ENCODE measurements at regions not wholly inside any gene's neighbourhood (a gene's known extent, or its start where the extent isn't known, plus 50 kb on each side); places are given as distances from the start of the nearest gene placed in this dataset.

- no peak for DNase-seq
Observed at GRCh38 chr19:30646806-30647205, 274.6 kb downstream of the ZNF536 start.

DNA sequence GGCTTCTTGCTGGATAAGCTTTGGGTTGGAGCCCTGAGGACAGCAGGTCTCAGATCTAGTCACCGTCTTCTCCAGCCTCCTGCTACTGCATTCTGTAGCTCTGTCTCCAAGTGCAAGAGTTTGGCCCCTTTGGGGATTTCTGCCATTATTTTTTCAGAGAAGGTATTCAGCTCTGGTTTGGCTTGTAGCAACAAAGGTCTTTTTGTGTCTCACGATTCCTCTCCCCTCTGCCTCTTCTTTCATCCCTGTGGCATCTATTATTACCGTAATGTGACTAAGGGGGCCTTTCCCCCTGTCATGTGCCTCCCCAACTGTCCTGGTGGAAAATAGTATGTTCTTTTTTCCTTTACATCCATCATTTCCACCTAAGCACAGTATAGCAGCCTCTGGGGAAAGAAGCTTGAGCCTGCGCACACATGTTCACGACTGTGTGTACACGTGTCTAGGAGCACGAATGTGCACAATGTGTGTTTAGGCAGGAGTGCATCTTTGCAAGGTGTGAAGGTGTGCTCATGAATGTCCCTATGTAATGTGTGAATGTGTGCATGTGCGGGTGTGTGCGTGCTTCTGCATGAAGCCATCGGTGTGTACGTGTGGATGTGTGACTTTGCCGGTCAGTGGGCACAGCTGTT, 273.9 kb downstream of the ZNF536 start:
- DNase-seq, result no peak

GRCh38 chr19:30640252-30640965, 268.2 kb downstream of the ZNF536 start:
- no peak for DNase-seq

- no peak for DNase-seq
Observed at GRCh38 chr19:30638889-30639288, 266.7 kb downstream of the ZNF536 start.

GRCh38 chr19:30637926-30638325, 265.7 kb downstream of the ZNF536 start:
- DNase-seq, result no peak

DNA sequence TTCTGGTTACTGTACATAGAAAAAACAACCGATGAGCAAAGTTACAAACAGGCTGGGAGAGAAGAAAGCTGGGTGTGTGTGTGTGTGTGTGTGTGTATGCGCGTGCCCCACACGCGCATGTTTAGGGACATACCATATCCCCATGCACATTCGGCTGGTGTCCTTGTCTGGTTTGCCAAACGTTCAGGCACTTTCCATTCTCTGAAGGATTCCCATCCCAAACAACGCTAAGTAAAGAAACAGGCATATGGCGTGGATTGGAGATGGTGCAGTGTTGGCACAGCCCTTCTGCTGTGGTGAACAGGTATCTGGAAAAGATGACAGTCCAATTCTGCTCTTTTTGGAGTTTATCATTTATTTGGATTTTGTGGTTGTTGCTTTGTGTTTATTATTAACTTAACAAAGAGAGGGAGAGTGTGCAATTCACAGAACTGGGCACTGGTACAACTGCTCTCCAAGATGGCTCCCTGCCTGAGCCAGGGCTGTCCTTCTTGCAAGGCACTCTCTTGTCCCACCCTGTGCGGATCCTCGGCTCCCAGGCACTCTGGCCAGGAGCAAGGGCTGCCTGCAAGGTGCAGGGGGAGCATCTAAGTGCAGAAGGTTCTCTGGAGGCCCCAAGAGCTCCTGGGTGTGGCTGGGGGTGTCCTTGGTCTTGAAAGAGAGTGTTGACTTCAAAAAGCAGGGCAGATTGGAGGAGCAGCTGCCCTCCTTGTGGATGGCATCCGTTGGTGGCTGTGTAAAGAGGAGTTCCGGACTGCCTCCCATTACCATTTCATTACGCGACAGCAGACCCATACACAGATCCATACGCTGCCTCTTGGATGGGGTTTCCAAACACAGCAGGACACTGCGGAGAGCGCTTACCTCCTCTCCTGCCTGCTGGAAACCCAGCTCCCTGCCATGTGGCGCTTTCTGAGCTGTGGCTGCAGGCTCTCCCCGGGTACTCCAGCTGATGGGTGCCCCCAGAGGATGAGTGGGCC, 263.1 kb downstream of the ZNF536 start:
- no peak for DNase-seq

GRCh38 chr19:30634131-30634830, 262.1 kb downstream of the ZNF536 start:
- DNase-seq, result no peak

- no peak for DNase-seq
Observed at GRCh38 chr19:30631033-30631370, 258.8 kb downstream of the ZNF536 start.

GRCh38 chr19:30630289-30631032, 258.3 kb downstream of the ZNF536 start:
- no peak for DNase-seq

- no peak for DNase-seq
Observed at GRCh38 chr19:30629086-30629485, 256.9 kb downstream of the ZNF536 start.

DNA sequence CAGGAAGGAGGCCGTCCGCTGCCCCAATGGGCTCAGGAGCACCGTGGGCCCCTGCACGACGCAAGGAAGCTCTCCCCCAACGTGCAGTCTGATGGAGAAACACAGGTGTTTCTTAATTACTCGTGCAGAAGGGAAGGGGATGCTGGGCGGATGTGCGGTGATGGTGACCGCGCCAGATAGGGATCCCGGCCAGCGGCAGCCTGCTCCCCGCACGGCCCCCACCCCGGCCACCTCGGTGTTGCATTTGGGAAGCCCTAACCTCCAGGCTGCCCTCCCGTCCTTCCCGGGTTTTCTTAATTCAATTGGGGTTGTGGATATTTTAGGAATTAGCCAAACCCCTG, 254.4 kb downstream of the ZNF536 start:
- DNase-seq, result no peak

DNA sequence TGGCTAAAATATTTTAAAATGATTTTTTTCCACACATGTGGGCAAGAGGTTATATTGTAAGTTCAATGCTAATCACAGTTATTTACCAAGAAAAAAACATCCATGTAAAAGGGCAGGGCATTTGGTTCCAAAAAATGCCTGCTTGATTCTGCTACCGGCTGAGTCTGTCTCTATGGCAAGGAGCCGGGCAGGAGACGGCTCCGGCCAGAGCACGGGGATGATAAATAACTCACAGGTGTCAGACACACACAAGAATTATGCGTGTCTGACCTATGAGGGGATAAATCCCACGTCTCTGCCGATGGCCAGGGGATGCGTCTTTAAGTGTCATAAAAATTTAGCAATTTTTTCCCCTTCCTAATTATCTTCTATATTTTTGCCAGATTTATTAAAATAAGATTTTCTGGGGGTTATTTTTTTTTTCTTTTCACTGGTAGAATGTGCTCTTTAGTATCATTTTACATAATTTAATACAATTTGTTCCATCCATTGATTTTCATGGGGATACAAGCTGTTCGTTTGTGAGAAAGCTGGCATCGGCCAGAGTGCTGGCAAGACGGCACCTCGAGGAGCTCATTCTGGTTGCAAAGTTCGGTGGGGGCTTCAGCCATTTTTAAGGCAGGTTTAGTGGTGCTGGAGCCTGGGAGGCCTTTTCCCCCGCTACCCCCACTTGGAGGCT, 253.9 kb downstream of the ZNF536 start:
- no peak for DNase-seq

DNA sequence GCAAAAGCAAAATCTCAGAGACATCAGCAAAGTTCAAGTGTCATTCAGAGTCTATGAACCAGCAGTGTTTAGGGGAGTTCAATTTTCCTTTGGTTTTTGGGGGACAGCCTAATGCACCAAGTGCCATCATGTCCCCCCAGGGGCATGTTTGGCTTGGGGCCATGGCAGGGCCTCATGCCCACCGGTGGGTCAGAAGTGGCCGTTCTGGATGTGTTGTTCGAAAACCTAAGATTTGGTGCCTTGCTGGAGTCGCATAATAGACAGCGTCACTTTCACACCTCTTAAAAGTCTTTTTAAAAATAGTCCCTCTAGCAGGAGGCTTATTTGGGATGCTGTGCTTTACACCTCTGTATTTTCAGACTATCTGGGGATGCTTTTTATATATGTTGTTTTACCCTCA, 250.1 kb downstream of the ZNF536 start:
- no peak for DNase-seq

DNA sequence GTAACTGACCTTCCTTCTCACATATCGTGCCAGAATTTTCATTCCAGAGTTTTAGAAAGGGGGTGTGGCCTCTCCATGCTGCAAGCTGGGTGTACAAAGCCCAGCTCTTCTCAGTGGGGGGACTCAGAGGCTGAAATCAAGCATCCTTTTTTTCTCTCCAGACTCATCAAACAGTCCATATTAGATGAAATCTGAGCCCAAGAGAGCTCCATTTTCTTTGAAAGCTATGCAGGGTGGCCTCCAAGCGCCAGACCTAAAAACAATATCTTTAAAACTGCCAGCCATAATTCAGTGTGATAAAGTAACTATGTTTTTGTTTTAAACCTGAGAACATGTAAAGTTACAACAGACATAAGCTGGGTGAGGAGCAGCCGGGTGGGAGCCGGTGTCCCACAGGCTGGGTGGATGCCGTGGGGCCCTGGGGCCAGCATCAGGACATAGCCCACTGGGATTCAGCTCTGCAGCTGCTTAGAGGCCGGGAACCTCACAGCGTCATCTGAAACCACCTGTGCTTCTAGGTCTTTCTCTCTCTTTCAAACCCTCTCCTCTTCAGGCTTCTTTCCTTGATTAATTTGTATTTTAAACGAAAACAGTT, 249.2 kb downstream of the ZNF536 start:
- DNase-seq, result no peak

GRCh38 chr19:30620354-30620753, 248.2 kb downstream of the ZNF536 start:
- no peak for DNase-seq

- no peak for DNase-seq
Observed at GRCh38 chr19:30609656-30610270, 237.6 kb downstream of the ZNF536 start.

DNA sequence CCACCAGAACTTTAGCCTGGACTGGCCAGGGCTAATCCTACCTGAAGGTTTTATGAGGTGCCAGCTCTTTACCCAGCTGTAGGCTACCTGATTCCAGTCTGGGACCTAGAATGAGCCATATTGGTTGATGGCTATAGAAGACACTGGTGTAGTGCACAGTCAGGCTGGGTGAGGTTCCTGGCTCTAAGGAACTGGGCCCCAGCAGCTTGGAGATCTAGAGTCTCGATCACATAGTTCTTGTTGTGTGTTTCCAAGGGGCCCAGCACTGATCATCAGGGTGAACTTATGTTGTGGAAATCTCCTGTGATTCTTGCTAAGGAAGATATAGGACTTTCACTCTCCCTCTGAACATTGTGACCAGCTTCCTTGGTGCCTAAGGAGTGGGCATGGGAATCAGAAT, 236.3 kb downstream of the ZNF536 start:
- no peak for DNase-seq
